ENCODE measurements at regions not wholly inside any gene's neighbourhood (a gene's known extent, or its start where the extent isn't known, plus 50 kb on each side); places are given as distances from the start of the nearest gene placed in this dataset.

DNA sequence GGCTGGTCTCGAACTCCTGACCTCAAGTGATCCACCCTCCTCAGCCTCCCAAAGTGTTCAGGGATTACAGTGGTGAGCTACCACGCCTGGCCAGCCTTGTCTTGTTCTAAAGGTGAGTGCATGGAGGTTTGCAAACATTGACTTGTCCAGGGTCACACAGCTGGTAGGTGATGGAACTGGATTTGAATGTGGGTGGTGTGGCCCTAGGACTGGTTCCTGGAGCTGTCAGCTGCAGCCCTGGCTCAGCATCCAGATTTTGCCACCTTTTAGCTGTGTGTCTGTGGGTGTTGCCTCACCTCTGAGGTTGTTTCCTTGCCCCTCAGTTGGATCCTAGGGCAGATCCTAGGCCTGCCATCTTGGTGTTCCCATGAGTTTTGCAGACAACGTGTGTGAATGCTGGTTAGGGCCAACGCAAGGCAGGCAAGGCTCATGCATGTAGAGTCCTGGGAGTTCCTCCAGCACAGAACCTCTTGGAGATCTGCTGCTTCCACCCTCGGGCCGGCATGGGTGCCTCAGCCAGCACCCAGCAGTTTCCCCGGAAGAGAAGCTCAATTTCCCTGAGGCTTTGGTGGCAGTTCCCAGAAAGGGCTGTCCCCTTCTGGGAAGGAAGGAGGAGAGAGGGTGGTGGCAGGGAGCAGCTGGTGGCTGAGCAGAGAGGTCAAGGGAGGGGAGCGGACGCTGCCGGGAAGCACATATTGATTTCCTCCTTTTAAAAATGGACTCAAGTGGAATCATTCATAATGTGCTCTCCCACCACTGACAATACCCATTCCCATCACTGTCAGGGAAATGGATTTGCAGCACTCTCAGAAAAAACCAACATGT lies 127.6 kb upstream of the HS6ST1 start:
- H3K9me3 Mint-ChIP-seq (ENCODE audit: unreplicated experiment), result no peaks in the 10 kb centered on the region
- intact Hi-C loops (cut with micrococcal nuclease; ENCODE audit: unreplicated experiment), result no loop called here
- no peak overlapping the region for H3K27ac Mint-ChIP-seq (ENCODE audit: unreplicated experiment)
- ChIA-PET POLR2A (interaction anchor here (0.6 kb wide), 1 partner anchor 67 kb away, joined by 7 read pairs; no protein-coding TSS in a partner anchor), CTCF (no interaction called here)
- BruUV-seq (replicated peaks), result no TSS peak
- no peaks in the 10 kb centered on the region for H3K4me1 Mint-ChIP-seq (ENCODE audit: low read depth, unreplicated experiment)
- TF ChIP-seq, protein P1, sequence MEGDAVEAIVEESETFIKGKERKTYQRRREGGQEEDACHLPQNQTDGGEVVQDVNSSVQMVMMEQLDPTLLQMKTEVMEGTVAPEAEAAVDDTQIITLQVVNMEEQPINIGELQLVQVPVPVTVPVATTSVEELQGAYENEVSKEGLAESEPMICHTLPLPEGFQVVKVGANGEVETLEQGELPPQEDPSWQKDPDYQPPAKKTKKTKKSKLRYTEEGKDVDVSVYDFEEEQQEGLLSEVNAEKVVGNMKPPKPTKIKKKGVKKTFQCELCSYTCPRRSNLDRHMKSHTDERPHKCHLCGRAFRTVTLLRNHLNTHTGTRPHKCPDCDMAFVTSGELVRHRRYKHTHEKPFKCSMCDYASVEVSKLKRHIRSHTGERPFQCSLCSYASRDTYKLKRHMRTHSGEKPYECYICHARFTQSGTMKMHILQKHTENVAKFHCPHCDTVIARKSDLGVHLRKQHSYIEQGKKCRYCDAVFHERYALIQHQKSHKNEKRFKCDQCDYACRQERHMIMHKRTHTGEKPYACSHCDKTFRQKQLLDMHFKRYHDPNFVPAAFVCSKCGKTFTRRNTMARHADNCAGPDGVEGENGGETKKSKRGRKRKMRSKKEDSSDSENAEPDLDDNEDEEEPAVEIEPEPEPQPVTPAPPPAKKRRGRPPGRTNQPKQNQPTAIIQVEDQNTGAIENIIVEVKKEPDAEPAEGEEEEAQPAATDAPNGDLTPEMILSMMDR (IDR thresholded peaks at IDR 0.05; ENCODE audit: insufficient read depth in 1 of 2, low read depth in 1 of 2, low read length in 1 of 2, severe bottlenecking in 1 of 2, unreplicated experiment in 1 of 2), result no peak
- DNase-seq, result peak in 1 of 2 experiments; percentile 23
- no peaks in the 10 kb centered on the region for H3K36me3 ChIP-seq (ENCODE audit: control insufficient read depth, insufficient read depth, low read length)
- H3K36me3 Mint-ChIP-seq (ENCODE audit: insufficient read depth, unreplicated experiment), result no peaks in the 10 kb centered on the region
- no peak overlapping the region for H3K4me3 ChIP-seq (ENCODE audit: low read depth, low read length)
- H3K4me3 Mint-ChIP-seq (ENCODE audit: unreplicated experiment), result no peak overlapping the region
- no peaks in the 10 kb centered on the region for H3K27me3 Mint-ChIP-seq (ENCODE audit: insufficient read depth, unreplicated experiment)
- no peaks in the 10 kb centered on the region for H3K27me3 ChIP-seq (replicated peaks; ENCODE audit: control insufficient read depth, insufficient read depth, low read length)
- peaks cover 14% of the 10 kb centered on the region for H3K4me1 ChIP-seq
- H3K9me3 ChIP-seq, result no peaks in the 10 kb centered on the region

- Histone ChIP-seq H3K9me3 (no peaks in the 10 kb centered on the region), H3K36me3 (ENCODE audit: control insufficient read depth, insufficient read depth, low read length) (no peaks in the 10 kb centered on the region), H3K27me3 (replicated peaks; ENCODE audit: control insufficient read depth, insufficient read depth, low read length) (no peaks in the 10 kb centered on the region), H3K4me1 (peaks cover 11% of the 10 kb centered on the region), H3K4me3 (ENCODE audit: low read depth, low read length) (no peak overlapping the region)
- intact Hi-C loops (cut with micrococcal nuclease; ENCODE audit: unreplicated experiment), result no loop called here
- Mint-ChIP-seq H3K9me3 (ENCODE audit: unreplicated experiment) (no peaks in the 10 kb centered on the region), H3K27ac (ENCODE audit: unreplicated experiment) (no peak overlapping the region), H3K36me3 (ENCODE audit: insufficient read depth, unreplicated experiment) (no peaks in the 10 kb centered on the region), H3K4me1 (ENCODE audit: low read depth, unreplicated experiment) (no peaks in the 10 kb centered on the region), H3K4me3 (ENCODE audit: unreplicated experiment) (no peak overlapping the region), H3K27me3 (ENCODE audit: insufficient read depth, unreplicated experiment) (no peaks in the 10 kb centered on the region)
- ChIA-PET POLR2A (no interaction called here), CTCF (no interaction called here)
- TF ChIP-seq, protein P1 (IDR thresholded peaks at IDR 0.05; ENCODE audit: insufficient read depth in 1 of 2, low read depth in 1 of 2, low read length in 1 of 2, severe bottlenecking in 1 of 2, unreplicated experiment in 1 of 2), result no peak
- no TSS peak for BruUV-seq (replicated peaks)
- DNase-seq, result peak in 1 of 2 experiments; percentile 25
Measured at GRCh38 chr2:128446874-128447537, 128.3 kb upstream of the HS6ST1 start.

GRCh38 chr2:128447538-128447995 lies 128.9 kb upstream of the HS6ST1 start:
- ChIA-PET POLR2A (no interaction called here), CTCF (no interaction called here)

More at GRCh38 chr2:128447538-128447995, 128.9 kb upstream of the HS6ST1 start:
- H3K27me3 Mint-ChIP-seq (ENCODE audit: insufficient read depth, unreplicated experiment), result no peaks in the 10 kb centered on the region
- no peaks in the 10 kb centered on the region for H3K36me3 Mint-ChIP-seq (ENCODE audit: insufficient read depth, unreplicated experiment)
- intact Hi-C loops (cut with micrococcal nuclease; ENCODE audit: unreplicated experiment), result no loop called here
- Histone ChIP-seq H3K4me1 (peaks cover 5% of the 10 kb centered on the region), H3K4me3 (ENCODE audit: low read depth, low read length) (no peak overlapping the region), H3K9me3 (no peaks in the 10 kb centered on the region), H3K27me3 (replicated peaks; ENCODE audit: control insufficient read depth, insufficient read depth, low read length) (no peaks in the 10 kb centered on the region), H3K36me3 (ENCODE audit: control insufficient read depth, insufficient read depth, low read length) (no peaks in the 10 kb centered on the region)
- H3K4me1 Mint-ChIP-seq (ENCODE audit: low read depth, unreplicated experiment), result no peaks in the 10 kb centered on the region
- no peak overlapping the region for H3K4me3 Mint-ChIP-seq (ENCODE audit: unreplicated experiment)
- BruUV-seq (replicated peaks), result no TSS peak
- H3K27ac Mint-ChIP-seq (ENCODE audit: unreplicated experiment), result no peak overlapping the region
- no peaks in the 10 kb centered on the region for H3K9me3 Mint-ChIP-seq (ENCODE audit: unreplicated experiment)
- TF ChIP-seq, protein P1 (IDR thresholded peaks at IDR 0.05; ENCODE audit: insufficient read depth in 1 of 2, low read depth in 1 of 2, low read length in 1 of 2, severe bottlenecking in 1 of 2, unreplicated experiment in 1 of 2), result no peak
- peak in 1 of 2 experiments; percentile 19 for DNase-seq

Data from Caco-2 (cell line).